ENCODE measurements at regions not wholly inside any gene's neighbourhood (a gene's known extent, or its start where the extent isn't known, plus 50 kb on each side); places are given as distances from the start of the nearest gene placed in this dataset.

GRCh38 chr5:7970816-7971215 is 101.9 kb downstream of the MTRR start:
- TF ChIP-seq CTCF (IDR thresholded peaks at IDR 0.05 in 8 of 11, conservative IDR thresholded peaks at IDR 0.05 in 3 of 11): no peak
- TF ChIP-seq POLR2A (IDR thresholded peaks at IDR 0.05): no peak
